ENCODE measurements at regions not wholly inside any gene's neighbourhood (a gene's known extent, or its start where the extent isn't known, plus 50 kb on each side); places are given as distances from the start of the nearest gene placed in this dataset.

GRCh38 chr4:57445686-57446085, 335.5 kb upstream of the IGFBP7 start:
- DNase-seq (ENCODE audit: low read depth in 4 of 4, low spot score in 2 of 4): no peak

- no peak for DNase-seq (ENCODE audit: low read depth in 4 of 4, low spot score in 2 of 4)
Measured at GRCh38 chr4:57444671-57445070, 334.5 kb upstream of the IGFBP7 start.

DNA sequence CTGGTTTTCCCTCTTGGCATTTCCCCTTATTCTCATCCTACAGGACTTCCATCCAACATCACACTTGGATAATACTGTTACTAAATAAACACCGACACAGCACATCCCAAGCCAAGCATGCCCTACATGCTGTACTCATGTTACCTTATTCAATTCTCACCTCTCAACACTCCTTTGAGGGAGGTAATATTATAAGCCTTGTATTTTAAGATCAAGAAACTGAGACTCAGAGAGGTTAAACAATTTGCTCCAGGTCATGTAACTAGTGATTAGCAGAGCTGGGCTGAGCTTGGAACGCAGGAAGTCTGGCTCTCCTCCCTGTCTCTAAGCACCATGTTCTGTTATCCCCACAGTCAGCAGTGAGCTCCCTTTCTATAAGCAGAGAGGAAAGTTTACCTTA, 333.6 kb upstream of the IGFBP7 start:
- DNase-seq (ENCODE audit: low read depth in 4 of 4, low spot score in 2 of 4): peak in 1 of 4 donors; percentile 47

DNA sequence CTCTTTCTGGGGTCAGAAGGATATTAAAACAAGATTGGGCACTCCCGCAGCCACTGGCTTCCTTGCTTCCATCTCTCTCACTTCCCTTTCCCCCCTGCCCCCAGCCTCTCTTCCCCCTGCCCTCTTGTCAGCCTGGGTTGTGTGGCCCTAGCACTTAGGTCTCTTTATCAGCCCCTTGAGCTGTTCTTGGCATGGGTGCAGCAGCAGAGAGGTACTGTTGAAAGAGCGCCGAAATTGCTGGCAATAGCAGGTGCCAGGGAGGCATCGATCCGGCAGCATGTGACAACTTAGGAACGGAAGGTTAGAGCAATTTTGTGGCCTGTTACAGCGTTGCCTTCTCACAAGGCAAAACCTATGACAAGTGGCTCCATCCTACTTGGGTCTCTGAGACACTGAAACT, 333.1 kb upstream of the IGFBP7 start:
- DNase-seq (ENCODE audit: low read depth in 4 of 4, low spot score in 2 of 4): no peak

DNA sequence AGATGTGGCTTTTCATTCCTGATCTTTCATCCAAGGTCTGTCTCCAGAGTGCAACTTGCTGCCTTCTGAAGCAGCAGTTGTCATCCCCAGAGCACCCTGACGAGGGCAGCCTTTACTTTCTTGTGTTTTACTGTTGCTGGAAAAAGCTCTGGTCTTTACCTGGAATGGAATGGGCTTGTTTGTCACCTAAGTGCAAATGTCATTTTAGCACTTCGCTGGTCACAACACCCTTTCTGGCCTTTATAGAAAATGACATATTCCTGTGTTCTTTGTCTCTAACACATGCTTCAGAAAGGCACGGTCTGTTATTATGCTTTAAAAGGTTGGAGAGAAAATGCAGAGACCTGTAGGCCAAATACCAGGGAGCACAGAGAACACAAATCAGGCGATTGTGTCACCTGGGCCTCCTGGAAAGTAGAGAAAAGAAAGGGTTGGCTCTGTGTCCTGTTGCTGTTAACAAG, 332.7 kb upstream of the IGFBP7 start:
- DNase-seq (ENCODE audit: low read depth in 4 of 4, low spot score in 2 of 4): peak in 3 of 4 donors; percentile 50 to 70 (median 65)

- DNase-seq (ENCODE audit: low read depth in 4 of 4, low spot score in 2 of 4): no peak
Measured at GRCh38 chr4:57442241-57442640, 332.1 kb upstream of the IGFBP7 start.

GRCh38 chr4:57437649-57438048, 327.5 kb upstream of the IGFBP7 start:
- no peak for DNase-seq (ENCODE audit: low read depth in 4 of 4, low spot score in 2 of 4)

- DNase-seq (ENCODE audit: low read depth in 4 of 4, low spot score in 2 of 4): no peak
Measured at GRCh38 chr4:57435300-57435699, 325.1 kb upstream of the IGFBP7 start.

DNA sequence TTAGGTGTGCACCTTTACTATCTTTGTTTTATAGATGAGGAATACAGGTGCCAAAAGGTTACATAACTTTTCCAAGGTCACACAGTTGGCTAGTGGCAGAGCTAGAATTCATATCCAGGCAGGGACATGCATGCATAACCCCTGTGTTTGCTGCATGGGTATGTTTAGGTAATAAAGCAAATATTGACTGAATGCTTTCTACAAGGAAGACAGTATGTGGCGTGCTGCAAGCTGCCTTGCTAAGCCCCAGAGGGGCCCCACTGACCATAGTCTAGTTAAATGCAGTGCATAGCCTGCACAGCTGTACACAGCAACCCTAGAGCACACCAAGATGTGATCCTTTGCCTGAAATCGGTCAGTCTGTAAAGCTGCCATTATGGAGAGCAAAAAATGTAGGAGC, 320.5 kb upstream of the IGFBP7 start:
- DNase-seq (ENCODE audit: low read depth in 4 of 4, low spot score in 2 of 4): no peak

GRCh38 chr4:57426779-57427395, 316.7 kb upstream of the IGFBP7 start:
- DNase-seq (ENCODE audit: low read depth in 4 of 4, low spot score in 2 of 4): peak in 3 of 4 donors; percentile 41 to 60 (median 58)

DNA sequence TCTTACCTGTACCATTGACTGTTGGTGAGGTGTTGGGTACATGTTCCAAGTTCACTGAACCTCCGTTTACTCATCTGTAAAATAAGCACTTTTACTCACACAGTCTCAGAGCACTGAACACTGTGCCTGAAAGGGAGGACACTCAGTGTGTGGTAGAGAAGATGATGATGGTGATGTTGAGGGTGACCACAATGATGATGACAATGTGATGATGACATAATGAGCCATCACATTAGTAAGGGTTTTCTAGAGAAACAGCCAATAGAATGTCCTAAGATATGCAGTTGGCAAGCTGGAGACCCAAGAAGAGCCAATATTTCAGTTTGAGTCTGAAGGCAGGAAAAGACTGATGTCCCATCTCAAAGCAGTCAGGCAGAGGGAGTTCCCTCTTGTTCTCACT, 315.4 kb upstream of the IGFBP7 start:
- no peak for DNase-seq (ENCODE audit: low read depth in 4 of 4, low spot score in 2 of 4)

GRCh38 chr4:57424232-57424897, 314.2 kb upstream of the IGFBP7 start:
- DNase-seq (ENCODE audit: low read depth in 4 of 4, low spot score in 2 of 4): no peak

DNA sequence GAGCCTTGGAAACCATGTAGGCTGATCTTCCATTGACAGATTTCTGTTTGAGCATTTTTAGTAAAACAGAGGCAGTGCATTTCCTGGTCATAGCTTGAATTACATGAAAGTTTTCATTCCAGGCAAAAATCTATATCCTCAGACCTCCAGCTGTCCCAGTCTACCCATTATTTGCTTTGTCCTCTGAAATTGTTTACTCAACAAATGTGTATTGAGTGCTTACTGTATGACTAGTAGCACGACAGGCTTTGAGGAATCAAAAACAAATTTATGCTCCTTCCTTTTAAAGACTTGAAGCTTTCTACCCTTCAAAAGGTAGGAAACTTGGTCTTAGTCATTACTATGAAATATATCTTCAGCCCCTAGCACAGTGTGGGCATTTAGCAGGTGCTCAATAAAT, 307.9 kb upstream of the IGFBP7 start:
- DNase-seq (ENCODE audit: low read depth in 4 of 4, low spot score in 2 of 4): no peak

GRCh38 chr4:57412259-57413054, 302.3 kb upstream of the IGFBP7 start:
- DNase-seq (ENCODE audit: low read depth in 4 of 4, low spot score in 2 of 4): no peak

DNA sequence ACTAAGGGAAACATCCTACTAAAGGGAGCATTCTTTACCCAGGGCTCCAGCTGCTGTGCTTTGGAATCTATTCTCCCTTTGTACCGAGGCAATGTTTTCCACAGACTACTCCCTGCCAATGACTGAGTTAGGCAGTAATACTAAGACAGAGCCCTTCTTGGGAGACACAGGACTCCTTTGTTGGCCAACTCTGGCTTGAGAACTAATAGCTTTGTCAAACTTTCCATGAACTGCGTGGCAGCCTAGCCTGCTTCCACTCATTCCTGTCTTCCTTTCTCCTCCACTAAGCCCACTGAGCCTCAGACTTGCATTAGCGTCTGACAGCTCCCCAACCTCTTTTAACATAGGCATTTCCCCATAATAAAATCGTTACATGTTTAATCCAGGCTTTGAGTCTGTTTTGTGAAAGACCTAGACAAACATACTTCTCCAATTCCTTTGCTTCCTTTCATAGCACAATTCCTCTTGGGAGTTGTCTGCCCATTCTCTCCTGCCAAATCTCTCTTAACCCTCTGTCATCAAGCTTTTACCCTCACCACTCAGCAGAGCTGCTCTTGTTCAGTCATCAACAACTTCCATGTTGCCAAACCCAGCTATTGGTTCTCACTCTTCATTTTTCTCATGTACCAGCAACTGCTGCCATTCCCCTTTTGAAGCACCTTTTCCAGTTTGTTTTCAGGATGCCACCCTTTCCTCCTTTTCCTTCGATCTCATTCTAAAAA, 300.3 kb upstream of the IGFBP7 start:
- DNase-seq (ENCODE audit: low read depth in 4 of 4, low spot score in 2 of 4): no peak

- DNase-seq (ENCODE audit: low read depth in 4 of 4, low spot score in 2 of 4): no peak
Measured at GRCh38 chr4:57405359-57405758, 295.2 kb upstream of the IGFBP7 start.

GRCh38 chr4:57404483-57404882, 294.3 kb upstream of the IGFBP7 start:
- no peak for DNase-seq (ENCODE audit: low read depth in 4 of 4, low spot score in 2 of 4)

DNA sequence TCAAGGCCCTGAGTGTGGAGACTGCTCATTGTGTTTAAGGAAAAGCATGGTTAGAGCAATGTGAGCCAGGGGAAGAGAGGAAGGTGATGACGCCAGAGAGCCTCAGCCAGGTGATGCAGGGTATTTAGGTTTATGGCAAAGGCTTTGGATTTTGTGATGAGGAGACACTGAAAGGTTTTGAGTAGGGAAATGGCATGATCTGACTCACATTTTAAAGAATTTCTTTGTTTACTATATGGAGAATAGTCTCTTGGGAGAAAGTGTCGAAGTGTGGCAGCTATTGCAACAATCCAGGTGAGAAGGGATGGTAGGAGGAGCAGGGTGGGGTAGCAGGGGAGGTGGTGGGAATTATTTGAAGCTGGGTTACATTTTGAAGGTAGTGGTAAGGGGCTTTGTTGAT, 293.4 kb upstream of the IGFBP7 start:
- DNase-seq (ENCODE audit: low read depth in 4 of 4, low spot score in 2 of 4): no peak

DNA sequence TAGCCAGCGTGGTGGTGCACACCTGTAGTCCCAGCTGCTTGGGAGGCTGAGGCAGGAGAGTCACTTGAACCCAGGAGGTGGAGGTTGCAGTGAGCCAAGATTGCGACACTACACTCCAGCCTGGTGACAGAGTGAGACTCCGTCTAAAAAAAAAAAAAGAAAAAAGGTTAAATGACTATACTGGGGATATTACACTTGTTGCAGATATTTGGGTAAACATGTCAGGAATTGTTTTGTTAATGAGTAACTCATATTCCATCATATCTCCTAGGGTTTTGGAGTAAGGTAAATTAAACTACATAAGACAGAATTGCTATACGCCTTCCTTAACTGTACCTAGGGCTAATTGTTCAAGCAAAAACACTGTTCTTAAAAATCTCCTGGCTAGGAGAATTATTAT, 291.4 kb upstream of the IGFBP7 start:
- no peak for DNase-seq (ENCODE audit: low read depth in 4 of 4, low spot score in 2 of 4)

DNA sequence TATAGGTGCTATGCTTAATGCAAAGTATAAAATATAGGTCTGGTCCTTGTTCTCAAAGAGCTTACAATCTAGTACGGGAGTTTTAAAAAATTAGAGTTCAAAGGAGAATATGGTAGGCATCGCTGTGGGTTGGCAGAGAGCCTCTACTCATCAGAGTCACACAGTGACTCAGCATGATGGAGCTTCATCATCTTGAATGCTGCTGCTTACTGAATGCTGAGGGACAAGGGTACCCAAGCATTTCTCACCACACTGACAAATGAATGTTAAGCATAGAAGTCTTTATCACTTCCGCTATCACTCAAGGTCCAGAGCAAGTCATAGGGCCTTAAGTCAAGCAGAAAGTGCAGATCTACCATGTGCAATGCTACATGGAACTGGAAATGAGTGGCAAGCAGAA, 268.6 kb upstream of the IGFBP7 start:
- DNase-seq (ENCODE audit: low read depth in 4 of 4, low spot score in 2 of 4): no peak
